GM19023 (cell line): ENCODE measurements at regions not wholly inside any gene's neighbourhood (a gene's known extent, or its start where the extent isn't known, plus 50 kb on each side); places are given as distances from the start of the nearest gene placed in this dataset.

Source experiments
- ATAC-seq: cut with Tn5 transposase; IDR thresholded peaks from one replicate; pipeline ENCODE4 v1.9.1; 2021; ENCODE audit warnings: mild to moderate bottlenecking, moderate library complexity; ENCODE audit not compliant: unreplicated experiment

- no peak for ATAC-seq
Observed at GRCh38 chr2:223222397-223222796, 170.4 kb downstream of the KCNE4 start.

- no peak for ATAC-seq
Observed at GRCh38 chr2:223223156-223223555, 171.2 kb downstream of the KCNE4 start.

GRCh38 chr2:223225266-223225665, 173.3 kb downstream of the KCNE4 start:
- no peak for ATAC-seq

- ATAC-seq, result no peak
Observed at GRCh38 chr2:223226264-223226663, 174.3 kb downstream of the KCNE4 start.

- ATAC-seq, result no peak
Observed at GRCh38 chr2:223227338-223227737, 175.3 kb downstream of the KCNE4 start.

GRCh38 chr2:223228871-223229270, 176.9 kb downstream of the KCNE4 start:
- ATAC-seq, result no peak

- ATAC-seq, result no peak
Observed at GRCh38 chr2:223230352-223230751, 178.4 kb downstream of the KCNE4 start.

GRCh38 chr2:223232285-223232684, 180.3 kb downstream of the KCNE4 start:
- ATAC-seq, result no peak

GRCh38 chr2:223232896-223233295, 180.9 kb downstream of the KCNE4 start:
- no peak for ATAC-seq

- no peak for ATAC-seq
Observed at GRCh38 chr2:223235986-223236385, 184.0 kb downstream of the KCNE4 start.

GRCh38 chr2:223238301-223238700, 186.3 kb downstream of the KCNE4 start:
- ATAC-seq, result no peak

GRCh38 chr2:223243233-223243632, 191.2 kb downstream of the KCNE4 start:
- ATAC-seq, result no peak

GRCh38 chr2:223247136-223247535, 195.1 kb downstream of the KCNE4 start:
- no peak for ATAC-seq

- no peak for ATAC-seq
Observed at GRCh38 chr2:223251656-223252229, 199.8 kb downstream of the KCNE4 start.

GRCh38 chr2:223260681-223261080, 208.7 kb downstream of the KCNE4 start:
- ATAC-seq, result no peak

GRCh38 chr2:223262946-223263345, 211.0 kb downstream of the KCNE4 start:
- no peak for ATAC-seq

GRCh38 chr2:223264541-223265193, 212.7 kb downstream of the KCNE4 start:
- no peak for ATAC-seq

GRCh38 chr2:223267160-223267951, 215.4 kb downstream of the KCNE4 start:
- ATAC-seq, result no peak

- ATAC-seq, result no peak
Observed at GRCh38 chr2:223269386-223269785, 217.4 kb downstream of the KCNE4 start.

GRCh38 chr2:223270548-223270947, 218.6 kb downstream of the KCNE4 start:
- ATAC-seq, result no peak

- ATAC-seq, result no peak
Observed at GRCh38 chr2:223273995-223274394, 222.0 kb downstream of the KCNE4 start.

GRCh38 chr2:223282221-223282620, 230.2 kb downstream of the KCNE4 start:
- no peak for ATAC-seq
